Endothelial cell of umbilical vein (primary cell): ENCODE measurements at regions not wholly inside any gene's neighbourhood (a gene's known extent, or its start where the extent isn't known, plus 50 kb on each side); places are given as distances from the start of the nearest gene placed in this dataset.

ENCODE experiments used
- BruUV-seq: library from RNA; stranded (reverse); fragments of 400-500 nt; replicated peaks from 2 replicates; lab custom pipeline; 2021; lab: Mats Ljungman, UMichigan
- CTCF ChIA-PET: fragments of 300-600, 350-600 bp; sonication (Branson Sonifier 250); formaldehyde crosslinking; loops from one replicate; lab custom pipeline; 2021; ENCODE audit warnings: antibody characterized with exemption, inconsistent platforms; lab: Charles Lee
- POLR2A ChIA-PET: fragments of 300-600, 350-600 bp; sonication (Branson Sonifier 250); formaldehyde crosslinking; loops from one replicate; lab custom pipeline; 2021; ENCODE audit warnings: antibody characterized with exemption, inconsistent platforms; lab: Charles Lee
- DNase-seq: peaks from one replicate; pipeline ENCODE4 v3.0.0-alpha.2; 2011; ENCODE audit warnings: low read depth, low spot score
- FAIRE-seq: peaks from 2 replicates; lab custom pipeline; 2011; peaks lifted over from hg19 to GRCh38; lab: Jason Lieb, UNC
- H2AFZ ChIP-seq: 2 replicates; pipeline ENCODE4 v1.6.0; 2012; ENCODE audit warnings: low read depth, low read length, control low read depth, inconsistent platforms
- H3K27ac ChIP-seq: 2 replicates; pipeline ENCODE4 v1.5.1; 2011; ENCODE audit warnings: low read depth, mild to moderate bottlenecking, control low read depth, low read length, moderate library complexity; ENCODE audit not compliant: insufficient read depth
- H3K27me3 ChIP-seq, 2 experiments: 2 replicates each; pipeline versions ENCODE4 v1.6.0 to v1.6.1; 2011; ENCODE audit warnings: low read length in 2 of 2, mixed read lengths in 1 of 2; ENCODE audit not compliant: control insufficient read depth in 2 of 2, insufficient read depth in 2 of 2
- H3K36me3 ChIP-seq, 2 experiments: 2 replicates in 1 of 2; 3 replicates in 1 of 2; pipeline ENCODE4 v1.5.1; 2011; ENCODE audit warnings: low read length in 2 of 2, mild to moderate bottlenecking in 1 of 2, moderate library complexity in 1 of 2; ENCODE audit not compliant: control insufficient read depth in 2 of 2, insufficient read depth in 2 of 2; ENCODE audit errors: extremely low read depth in 1 of 2
- H3K4me1 ChIP-seq: 3 replicates; pipeline ENCODE4 v1.5.1; 2011; ENCODE audit warnings: mild to moderate bottlenecking, low read length; ENCODE audit not compliant: control insufficient read depth, insufficient read depth; ENCODE audit errors: extremely low read depth
- H3K4me2 ChIP-seq: 2 replicates; pipeline ENCODE4 v1.6.1; 2011; ENCODE audit warnings: low read length, control low read depth, mixed read lengths; ENCODE audit not compliant: insufficient read depth
- H3K4me3 ChIP-seq, 3 experiments: fragments of 200-600 bp in 1 of 3; sonication (generic), shearing (Covaris generic) in 1 of 3; replicated peaks in 1 of 3; 2 replicates each; pipeline ENCODE4 v1.5.1; 2011 to 2016; ENCODE audit warnings: control low read depth in 3 of 3, low read length in 3 of 3, mild to moderate bottlenecking in 2 of 3, inconsistent platforms in 1 of 3, low read depth in 1 of 3, moderate library complexity in 1 of 3; ENCODE audit not compliant: insufficient read depth in 1 of 3
- H3K79me2 ChIP-seq: 2 replicates; pipeline ENCODE4 v1.6.0; 2012; ENCODE audit warnings: low read length, inconsistent platforms; ENCODE audit not compliant: control insufficient read depth, insufficient read depth
- H3K9ac ChIP-seq: replicated peaks from 2 replicates; pipeline ENCODE3; 2011; ENCODE audit warnings: low read length, control low read depth; ENCODE audit not compliant: insufficient read depth; ENCODE audit errors: extremely low read depth
- H3K9me1 ChIP-seq: replicated peaks from 3 replicates; pipeline ENCODE4 v1.6.0; 2011; ENCODE audit warnings: mild to moderate bottlenecking, low read length; ENCODE audit not compliant: control insufficient read depth, insufficient read depth; ENCODE audit errors: extremely low read depth
- H3K9me3 ChIP-seq: replicated peaks from 2 replicates; pipeline ENCODE4 v1.5.1; 2012; ENCODE audit warnings: low read length, inconsistent platforms; ENCODE audit not compliant: control insufficient read depth, insufficient read depth
- H4K20me1 ChIP-seq: replicated peaks from 2 replicates; pipeline ENCODE3; 2011; ENCODE audit warnings: mild to moderate bottlenecking, low read length; ENCODE audit not compliant: control insufficient read depth, insufficient read depth; ENCODE audit errors: extremely low read depth
- CTCF ChIP-seq, 2 donors: IDR thresholded peaks; 1 replicate in 1 of 2; 2 replicates in 1 of 2; pipeline ENCODE4 v1.5.1; 2011; ENCODE audit warnings: low read length in 2 of 2, mild to moderate bottlenecking in 2 of 2, moderate library complexity in 2 of 2, control low read depth in 1 of 2, inconsistent platforms in 1 of 2, low read depth in 1 of 2; ENCODE audit not compliant: insufficient read depth in 1 of 2; ENCODE audit errors: extremely low read depth in 1 of 2
- EZH2 ChIP-seq: IDR thresholded peaks from 2 replicates; pipeline ENCODE4 v1.6.1; 2012; ENCODE audit warnings: borderline replicate concordance, low read depth, mild to moderate bottlenecking, moderate library complexity, low read length, inconsistent platforms; ENCODE audit not compliant: severe bottlenecking
- FOS ChIP-seq: IDR thresholded peaks from 2 replicates; pipeline ENCODE4 v1.6.1; 2011; ENCODE audit warnings: mild to moderate bottlenecking, low read length, moderate library complexity, borderline replicate concordance; ENCODE audit not compliant: insufficient read depth
- GATA2 ChIP-seq: IDR thresholded peaks from 2 replicates; pipeline ENCODE4 v1.7.0; 2011; ENCODE audit warnings: low read depth, mild to moderate bottlenecking, moderate library complexity, mixed read lengths, low read length; ENCODE audit not compliant: insufficient read length, insufficient read depth
- JUN ChIP-seq: IDR thresholded peaks from 2 replicates; pipeline ENCODE4 v1.6.1; 2011; ENCODE audit warnings: borderline replicate concordance, low read depth; ENCODE audit not compliant: insufficient read length, insufficient read depth
- MYC ChIP-seq: IDR thresholded peaks from one replicate; pipeline ENCODE4 v1.6.1; 2011; ENCODE audit warnings: mild to moderate bottlenecking, low read depth, low read length
- POLR2A ChIP-seq: IDR thresholded peaks from 2 replicates; pipeline ENCODE4 v1.6.1; 2012; ENCODE audit warnings: low read depth, mild to moderate bottlenecking, control low read depth, low read length
- POLR2AphosphoS5 ChIP-seq: IDR thresholded peaks from 2 replicates; pipeline ENCODE4 v1.6.1; 2012; ENCODE audit warnings: low read depth, mild to moderate bottlenecking, control low read depth, low read length, moderate library complexity; ENCODE audit not compliant: insufficient read depth
- dilution Hi-C: fragments of 300-500 bp; cut with MboI; formaldehyde crosslinking; loops from one replicate; pipeline ENCODE4 v1.15.0; 2019; ENCODE audit warnings: low sequenced_read_pairs; ENCODE audit not compliant: extremely low pct_ligation_motif_present
- intact Hi-C: fragments of 100-400 bp; cut with micrococcal nuclease; formaldehyde crosslinking; loops from one replicate; pipeline ENCODE4 v1.10.0; 2022
- TF ChIP-seq, protein P1 (sequence below): IDR thresholded peaks from 2 replicates; pipeline ENCODE4 v1.6.1; 2011; ENCODE audit not compliant: insufficient read depth, insufficient read length

DNA sequence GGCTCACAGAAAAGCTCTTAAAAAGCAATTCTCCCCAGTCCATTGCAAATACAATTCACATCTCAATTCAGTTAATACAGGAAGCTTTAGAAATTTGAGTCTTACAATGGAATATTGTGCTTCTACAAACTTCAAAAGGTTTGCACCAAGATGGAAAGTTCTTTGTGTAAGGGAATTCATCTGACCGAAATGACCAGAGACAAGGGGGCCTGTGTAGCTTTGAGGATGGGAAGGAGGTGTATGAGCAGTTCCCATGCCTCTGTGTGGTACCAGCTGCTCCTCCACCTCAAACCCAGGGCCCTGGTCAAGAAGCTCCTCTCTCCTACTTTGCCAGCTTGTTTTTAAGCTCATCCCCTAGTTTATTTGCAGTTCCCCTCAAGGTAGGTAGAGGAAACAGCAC is 312.8 kb upstream of the PKDCC start:
- CTCF ChIA-PET, result interaction anchor here (0.9 kb wide), 1 partner anchor 24 kb away, joined by 3 read pairs; no protein-coding TSS in a partner anchor
- Histone ChIP-seq H3K4me2 (no peak overlapping the region), H3K9me3 (no peaks in the 10 kb centered on the region), H3K4me1 (no peaks in the 10 kb centered on the region), H3K79me2 (no peaks in the 10 kb centered on the region), H4K20me1 (no peaks in the 10 kb centered on the region), H3K27me3 (no peaks in the 10 kb centered on the region), H3K4me3 (no peak overlapping the region), H3K36me3 (no peaks in the 10 kb centered on the region), H3K9me1 (no peaks in the 10 kb centered on the region), H3K9ac (no peak overlapping the region), H3K27ac (no peak overlapping the region), H2AFZ (no peak overlapping the region)
- BruUV-seq, result no TSS peak
- TF ChIP-seq JUN (no peak), POLR2AphosphoS5 (no peak), MYC (no peak), GATA2 (no peak), EZH2 (no peak), FOS (no peak), CTCF (IDR thresholded peaks at IDR 0.05; ENCODE audit: extremely low read depth in 1 of 2, insufficient read depth in 1 of 2, low read depth in 1 of 2, low read length in 2 of 2) (no peak), POLR2A (no peak)
- TF ChIP-seq, protein P1, sequence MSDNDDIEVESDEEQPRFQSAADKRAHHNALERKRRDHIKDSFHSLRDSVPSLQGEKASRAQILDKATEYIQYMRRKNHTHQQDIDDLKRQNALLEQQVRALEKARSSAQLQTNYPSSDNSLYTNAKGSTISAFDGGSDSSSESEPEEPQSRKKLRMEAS, result no peak
- intact Hi-C loops (no loop called here), dilution Hi-C loops (no loop called here)
- no peak for DNase-seq
- POLR2A ChIA-PET, result no interaction called here
- FAIRE-seq, result no peak
